Fibroblast of skin of abdomen (primary cell): ENCODE measurements at regions not wholly inside any gene's neighbourhood (a gene's known extent, or its start where the extent isn't known, plus 50 kb on each side); places are given as distances from the start of the nearest gene placed in this dataset.
A peak's percentile ranks its signal among the peaks of the same experiment; 100 is the strongest.
"Not testable (repeated sequence)": the region's sequence is repeated elsewhere in the genome, so short reads cannot be mapped to it uniquely, and the experiment has no call there.

Experiments
- DNase-seq: peaks from one replicate; pipeline ENCODE4 v3.0.0-alpha.2; 2013

DNA sequence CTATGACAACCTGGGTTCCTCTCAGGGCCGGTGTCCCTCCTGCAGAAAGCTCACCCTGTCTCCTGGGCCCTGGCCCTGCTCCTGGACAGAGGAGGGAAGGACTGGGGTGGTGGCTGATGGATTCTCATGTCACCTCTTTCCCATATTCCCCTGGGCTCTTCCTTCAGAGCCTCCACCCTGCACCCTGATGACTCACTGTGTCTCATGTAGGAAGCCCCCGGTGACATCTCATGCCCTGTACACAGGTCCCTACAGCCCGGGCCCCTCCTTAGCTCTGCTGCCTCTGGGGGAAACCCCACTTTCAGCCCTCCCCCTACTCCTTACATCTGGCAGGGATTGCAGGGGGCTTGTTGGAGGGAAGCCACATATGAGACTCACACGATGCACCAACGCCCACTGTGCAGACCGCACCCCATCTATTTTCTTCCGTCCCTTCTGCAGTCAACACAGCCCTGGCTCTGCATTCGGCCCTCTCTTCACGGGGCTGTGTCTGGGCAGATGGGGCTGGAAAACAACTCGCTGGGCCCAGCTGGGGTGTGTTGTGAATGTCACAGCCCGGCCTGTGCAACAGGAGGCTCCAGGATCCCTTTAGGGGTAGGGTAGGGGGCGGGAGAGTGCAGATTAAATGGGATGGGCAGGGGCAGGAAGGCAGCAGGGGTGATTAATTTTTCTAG, 124.6 kb upstream of the SULF2 start:
- not testable (repeated sequence) for DNase-seq

DNA sequence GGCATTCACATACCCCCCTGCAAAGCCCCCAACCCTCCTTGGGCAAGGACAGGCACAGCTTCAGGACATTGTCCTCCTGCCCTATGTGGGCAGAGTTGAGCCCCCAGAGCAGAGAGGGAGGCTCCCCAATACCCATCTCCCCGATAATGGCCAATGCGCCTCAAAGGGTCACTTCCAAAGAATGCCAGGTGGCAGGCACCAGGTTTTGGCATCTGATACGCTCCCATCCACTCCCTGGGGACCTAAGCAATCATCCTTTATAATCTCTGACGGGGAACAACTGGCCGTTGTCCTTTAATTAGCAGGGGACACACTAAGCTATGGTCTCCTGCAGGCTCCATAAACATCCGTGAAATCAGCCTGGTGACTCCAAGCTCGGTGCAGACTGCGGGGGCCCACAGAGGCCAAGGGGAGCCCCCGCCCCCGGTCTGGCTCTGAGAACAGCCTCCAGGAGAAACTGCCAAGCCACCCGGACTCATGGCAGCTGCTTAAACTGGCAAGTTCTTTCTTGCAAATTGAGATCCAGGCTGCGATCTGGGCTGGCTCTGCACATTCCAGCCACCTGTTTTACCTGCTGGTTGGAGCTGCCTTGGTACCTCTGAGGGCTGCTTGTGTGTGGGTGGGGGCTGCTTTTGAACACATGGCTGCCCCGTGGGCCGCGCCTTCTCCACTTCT, 123.2 kb upstream of the SULF2 start:
- not testable (repeated sequence) for DNase-seq

DNA sequence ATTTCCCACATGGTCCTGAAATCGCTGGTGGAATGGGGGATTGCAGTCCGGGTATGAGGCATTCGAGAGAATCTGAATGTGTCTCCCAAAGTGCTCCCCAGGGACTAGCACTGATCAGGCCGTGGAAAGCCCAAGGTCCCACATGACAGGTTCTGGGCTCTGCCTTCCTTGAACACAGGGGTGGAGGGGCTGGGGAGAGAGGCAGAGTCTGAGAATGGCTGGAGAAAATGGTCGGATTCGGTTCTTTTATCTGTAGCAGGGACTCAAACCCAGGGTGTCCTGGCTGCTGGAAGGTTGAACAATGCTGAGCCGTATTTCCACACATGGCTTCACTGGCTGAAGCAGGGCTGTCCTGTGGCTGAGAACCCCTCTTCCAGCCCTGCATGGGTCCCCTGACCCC, 122.7 kb upstream of the SULF2 start:
- DNase-seq, result not testable (repeated sequence)

DNA sequence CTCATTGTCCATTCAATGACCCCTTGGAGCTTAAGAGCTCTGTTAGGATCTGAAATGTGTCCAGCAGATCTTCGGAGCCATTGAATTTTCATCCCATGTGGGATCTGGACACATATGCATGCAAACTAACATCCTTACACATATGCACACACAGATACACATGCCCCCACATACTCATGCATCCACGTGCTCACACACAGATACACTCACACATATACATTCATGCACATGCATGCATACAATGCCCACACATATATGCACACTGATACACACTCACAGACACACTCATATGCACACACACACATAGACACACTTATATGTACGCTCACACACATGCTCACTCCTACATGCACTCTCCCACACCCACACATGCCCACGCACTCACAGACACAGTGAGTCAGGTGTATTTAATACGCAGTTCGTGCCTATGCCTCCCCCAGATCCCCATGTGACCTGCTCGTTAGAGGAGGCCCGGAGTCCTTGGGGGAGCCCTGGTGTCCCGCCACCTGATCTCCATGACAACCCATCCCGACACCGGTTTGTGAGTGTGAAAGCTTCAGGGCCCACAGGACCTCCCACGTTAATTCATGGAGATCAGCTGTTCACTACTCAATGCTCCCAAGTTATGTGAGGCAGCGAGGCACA, 121.9 kb upstream of the SULF2 start:
- DNase-seq, result no peak

DNA sequence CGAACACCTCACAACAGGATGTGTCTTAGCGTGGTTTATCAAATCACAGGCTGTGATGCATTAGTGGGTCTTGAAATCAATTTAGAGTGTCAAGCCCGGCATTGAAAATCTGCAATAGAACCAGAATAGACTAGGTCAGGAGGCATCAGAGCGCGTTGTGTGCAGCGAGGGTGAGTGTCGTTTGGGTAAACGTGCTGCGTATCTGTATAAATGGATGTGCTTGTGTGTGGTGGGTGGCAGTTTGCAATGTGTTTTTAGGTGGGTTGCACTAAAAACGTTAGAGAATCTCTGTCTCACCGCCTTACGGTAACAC, 121.0 kb upstream of the SULF2 start:
- DNase-seq, result no peak

DNA sequence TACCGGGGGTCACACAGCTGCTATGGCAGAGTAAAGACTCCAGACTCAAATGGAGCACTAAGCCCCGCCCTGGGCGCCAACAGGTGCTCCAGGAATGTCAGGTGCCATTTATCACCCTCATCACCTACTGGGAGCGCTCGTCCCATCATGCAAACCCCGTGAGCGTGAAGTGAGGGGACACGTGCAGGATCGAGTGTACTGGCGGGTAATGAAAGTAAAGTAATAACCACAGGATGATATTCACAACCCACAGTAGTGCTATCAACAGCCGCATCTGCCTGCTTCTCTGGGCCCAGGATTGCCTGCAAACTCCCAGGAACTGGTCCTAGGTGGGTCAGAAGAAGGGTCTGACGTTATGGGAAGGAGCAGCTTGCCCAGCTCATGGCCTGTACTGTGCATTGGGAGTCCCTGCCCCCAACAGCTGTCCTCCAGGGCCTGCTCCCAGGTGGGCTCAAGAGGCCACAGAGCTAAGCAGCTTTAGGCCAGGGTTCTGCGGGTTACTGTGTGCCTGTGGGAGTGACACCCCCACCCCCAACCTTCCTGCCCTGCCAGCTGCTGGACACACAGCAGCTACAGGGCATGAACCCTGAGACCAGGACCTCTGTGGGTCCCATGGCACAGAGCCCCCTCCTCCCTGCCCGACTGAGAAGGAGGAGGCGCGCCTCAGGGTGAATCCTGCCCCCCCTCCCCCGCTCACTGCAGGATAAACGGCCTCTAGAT, 120.5 kb upstream of the SULF2 start:
- DNase-seq, result no peak

DNA sequence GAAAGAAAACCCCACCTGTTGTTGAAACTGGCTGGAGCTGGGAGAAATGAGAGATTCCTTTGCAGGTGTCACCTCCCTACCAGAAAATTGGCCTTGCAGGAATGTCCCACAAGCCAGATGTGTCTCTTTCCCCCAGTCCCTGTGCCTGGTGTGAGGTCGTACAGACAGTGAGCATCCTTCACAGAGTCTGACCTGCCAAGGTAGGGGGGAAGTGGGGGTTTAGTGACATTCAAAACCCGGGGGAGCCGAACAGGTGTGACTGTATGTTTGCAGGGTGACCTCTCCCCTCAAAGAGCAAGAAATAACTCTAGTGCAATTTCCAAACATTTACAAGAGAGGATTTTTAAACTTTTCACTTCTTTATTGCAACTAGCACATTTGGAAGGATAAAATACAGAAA, 117.7 kb upstream of the SULF2 start:
- not testable (repeated sequence) for DNase-seq

DNA sequence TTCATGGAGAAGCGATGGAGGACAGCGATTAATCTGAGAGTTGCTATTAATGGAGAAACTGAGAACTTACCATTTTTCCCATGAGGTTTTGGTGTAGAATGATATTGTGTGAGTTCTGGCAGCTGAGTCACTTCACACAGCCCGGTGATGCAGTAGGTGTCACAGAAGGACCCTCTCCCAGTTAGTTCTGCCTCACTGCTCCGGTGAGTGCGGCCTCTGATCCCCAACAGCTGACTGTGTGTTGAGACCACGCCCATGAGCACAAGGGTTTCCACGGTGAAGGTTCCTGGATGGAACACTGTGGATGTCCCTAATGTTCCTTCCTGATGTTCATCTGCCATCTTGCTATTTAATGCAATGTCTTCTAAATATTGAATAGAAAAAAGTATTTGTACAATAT, 114.0 kb upstream of the SULF2 start:
- not testable (repeated sequence) for DNase-seq

DNA sequence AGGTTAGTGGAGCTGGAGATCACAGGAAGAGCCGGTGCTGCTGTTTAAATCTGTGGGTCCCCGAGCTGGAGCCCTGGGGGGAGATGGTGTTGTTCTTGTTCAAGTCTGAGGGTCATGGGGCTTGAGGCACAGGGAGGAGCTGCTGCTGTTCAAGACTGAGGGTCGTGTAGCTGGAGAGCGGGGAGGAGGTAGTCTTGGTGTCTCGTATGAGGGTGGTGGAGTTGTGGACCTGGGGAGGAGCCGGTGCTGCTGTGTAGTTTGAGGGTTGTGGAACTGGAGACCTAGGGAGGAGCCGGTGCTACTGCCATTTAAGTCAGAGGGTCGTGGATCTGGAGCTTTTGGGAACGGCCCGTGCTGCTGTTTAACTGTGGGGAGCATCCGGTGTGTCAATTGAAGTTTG, 112.2 kb upstream of the SULF2 start:
- DNase-seq, result no peak

DNA sequence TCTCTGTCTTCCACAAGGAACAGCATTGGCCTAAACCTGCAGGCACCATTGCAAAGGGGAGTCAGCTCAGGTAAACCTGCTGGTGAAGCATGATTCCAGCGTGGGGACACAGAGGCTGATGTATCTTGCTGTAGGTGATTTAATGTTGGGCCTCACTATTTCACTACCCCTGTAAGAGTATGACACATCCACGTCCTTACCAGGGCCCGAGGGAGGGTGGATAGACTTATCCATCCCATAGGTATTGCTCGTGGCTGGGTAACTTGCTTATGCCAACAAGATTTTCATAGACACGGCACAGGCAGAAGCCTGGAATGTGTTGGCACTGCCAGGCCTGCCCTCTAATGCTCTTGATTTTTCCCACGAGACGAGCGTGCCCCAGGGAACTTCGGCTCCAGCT, 107.4 kb upstream of the SULF2 start:
- DNase-seq, result not testable (repeated sequence)

DNA sequence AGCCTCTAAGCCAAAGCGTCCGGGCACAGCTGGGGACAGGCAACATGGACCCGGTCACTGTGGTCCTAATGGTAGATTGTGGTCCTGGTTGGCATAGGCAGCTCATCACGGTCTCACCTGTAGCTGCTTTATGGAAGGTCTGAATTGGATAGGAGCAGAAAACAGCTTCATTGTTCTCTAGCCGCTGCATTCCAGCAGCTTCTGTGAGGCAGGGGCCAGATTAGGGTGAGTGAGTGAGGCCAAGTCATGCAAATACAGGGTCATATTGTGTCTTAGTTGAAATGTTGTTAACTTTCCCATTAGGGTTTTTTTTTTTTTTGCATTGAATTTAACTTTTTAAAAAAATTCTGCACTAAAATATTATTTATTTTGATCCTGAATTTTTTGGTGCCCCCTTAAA, 105.4 kb upstream of the SULF2 start:
- not testable (repeated sequence) for DNase-seq

DNA sequence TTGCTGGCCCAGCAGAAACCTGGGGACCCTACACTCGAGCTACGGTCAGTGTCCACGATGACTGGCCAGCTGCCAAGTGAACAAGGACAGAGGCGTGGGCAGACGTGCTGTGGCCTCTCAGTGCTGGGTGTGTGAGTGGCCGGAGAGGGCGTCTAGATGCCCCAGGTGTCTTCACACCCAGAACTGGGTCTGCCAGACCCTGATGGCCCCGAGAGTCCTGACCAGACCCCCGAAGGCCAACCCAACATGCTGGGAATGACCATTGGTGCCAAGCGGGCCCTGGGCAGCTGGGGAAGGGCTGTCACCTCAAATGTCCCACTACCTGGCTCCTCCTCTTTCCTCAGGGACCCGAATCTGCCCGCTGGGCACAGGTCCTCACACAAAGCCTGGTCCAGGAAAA, 104.5 kb upstream of the SULF2 start:
- not testable (repeated sequence) for DNase-seq

DNA sequence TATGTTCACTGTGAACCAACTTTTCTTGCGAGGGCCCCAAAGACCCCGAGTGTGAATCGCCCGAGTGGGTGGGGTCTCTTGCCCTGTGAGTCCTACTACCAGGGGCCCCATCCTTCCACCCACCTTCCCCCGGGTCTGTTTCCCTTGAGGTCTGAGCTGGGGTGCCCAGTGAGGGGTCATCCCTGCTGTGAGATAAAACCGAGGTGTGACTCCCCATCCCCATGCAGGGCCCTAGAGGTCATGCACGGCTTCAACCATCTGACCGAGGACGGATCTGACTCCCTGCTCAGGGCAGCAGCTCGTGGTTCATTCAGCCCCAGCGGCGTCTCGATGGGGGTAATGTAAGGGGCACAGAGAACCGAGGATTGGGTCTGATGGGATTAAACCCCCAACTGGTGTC, 103.1 kb upstream of the SULF2 start:
- DNase-seq, result no peak

DNA sequence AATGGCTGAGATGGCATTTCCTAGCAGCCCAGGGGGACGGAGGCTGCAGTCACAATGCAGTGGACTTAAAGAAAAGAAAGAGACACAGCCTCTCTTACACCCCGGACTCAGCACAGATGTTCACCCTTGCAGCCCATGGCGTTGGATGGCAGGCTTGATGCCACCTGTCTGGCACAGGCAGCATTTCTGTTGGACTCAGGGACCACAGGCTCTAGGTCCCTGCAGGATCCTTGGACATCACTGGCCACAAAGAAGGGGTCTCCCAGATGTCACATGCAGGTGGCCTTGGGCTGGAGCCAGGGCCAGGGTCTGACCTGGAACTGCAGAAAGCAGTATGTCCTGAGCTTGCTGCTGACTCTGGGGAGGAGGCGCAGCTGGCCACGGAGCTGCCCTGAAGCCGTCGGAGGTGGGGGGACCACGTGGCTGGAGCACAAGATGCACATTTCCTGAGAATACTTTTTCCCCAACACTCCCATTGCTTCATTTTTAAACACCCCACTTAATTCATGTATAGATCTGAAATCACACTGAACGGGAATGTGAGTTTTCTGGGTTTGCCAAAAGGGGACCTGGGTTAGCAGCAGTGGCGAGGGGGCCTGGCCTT, 102.3 kb upstream of the SULF2 start:
- DNase-seq, result no peak

DNA sequence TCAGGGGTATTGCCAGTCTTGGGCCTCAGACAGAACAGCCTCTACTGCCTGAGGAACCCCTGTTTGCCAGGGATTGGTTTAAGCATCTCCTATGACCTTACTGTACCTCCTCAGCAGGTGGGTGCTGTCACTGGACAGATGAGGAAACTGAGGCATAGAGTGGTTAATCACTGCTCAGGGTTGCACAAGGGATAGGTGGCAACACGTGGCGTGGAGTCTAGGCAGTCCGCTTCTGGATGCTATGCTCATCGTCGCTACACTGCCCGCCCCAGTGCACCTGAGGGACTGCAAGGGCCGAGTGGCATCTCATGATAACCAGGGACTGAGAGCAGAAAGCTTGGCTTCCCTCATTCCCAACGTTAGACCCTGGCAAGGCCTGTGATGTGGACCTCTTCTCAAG, 101.8 kb upstream of the SULF2 start:
- DNase-seq, result no peak

DNA sequence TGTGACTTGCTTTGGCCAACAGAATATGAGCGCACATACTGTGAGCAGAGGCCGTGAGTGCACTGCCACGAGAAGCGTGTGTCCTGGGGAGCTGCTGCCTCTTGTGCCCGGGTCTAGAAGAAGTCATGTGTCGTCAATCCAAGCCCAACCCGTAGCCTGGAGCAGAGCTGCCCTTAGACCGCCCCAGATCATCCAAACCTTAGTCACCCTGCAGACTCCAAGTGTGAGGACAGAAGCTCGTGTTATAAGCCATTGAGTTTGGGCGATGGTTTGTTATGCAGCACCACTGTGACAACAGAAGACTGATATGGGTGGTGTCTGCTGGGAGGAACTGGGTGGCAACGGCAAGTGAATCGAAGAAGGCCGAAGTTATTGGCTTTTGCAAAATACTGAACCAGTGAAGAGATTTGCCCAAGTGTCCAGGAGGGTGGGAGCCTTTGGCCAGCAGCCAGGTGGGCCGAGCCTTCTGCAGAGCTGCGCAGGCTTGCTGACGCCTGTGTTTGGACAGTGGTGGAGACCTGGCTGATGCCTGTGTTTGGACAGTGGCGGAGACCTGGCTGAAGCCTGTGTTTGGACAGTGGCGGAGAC, 101.3 kb upstream of the SULF2 start:
- DNase-seq, result no peak

DNA sequence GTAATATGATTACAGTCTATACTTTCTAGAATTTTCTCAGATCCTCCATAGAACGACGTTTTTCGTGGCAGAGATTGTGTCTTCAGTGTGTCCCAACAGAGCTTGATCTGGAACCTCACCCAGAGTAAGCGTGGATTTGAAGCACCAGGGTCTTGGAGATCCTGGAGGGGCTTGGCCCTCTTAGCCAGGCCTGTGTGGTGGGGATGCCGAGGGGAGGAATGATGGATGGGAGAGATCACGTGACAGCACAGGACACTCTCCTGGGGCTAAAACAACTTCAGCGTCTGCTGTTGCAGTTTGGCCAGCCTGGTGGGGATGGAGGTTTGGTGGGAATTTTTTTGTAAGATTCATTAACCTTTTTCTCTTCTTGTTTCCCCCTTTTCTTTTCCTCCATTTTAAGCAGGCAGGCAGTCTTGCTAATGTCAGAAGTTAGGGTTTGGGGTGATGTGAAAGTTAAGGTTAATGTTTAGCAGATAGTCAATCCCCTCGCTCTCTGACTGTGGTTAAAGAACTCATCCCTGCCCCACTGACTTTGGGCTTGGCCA, 100.7 kb upstream of the SULF2 start:
- DNase-seq, result no peak

DNA sequence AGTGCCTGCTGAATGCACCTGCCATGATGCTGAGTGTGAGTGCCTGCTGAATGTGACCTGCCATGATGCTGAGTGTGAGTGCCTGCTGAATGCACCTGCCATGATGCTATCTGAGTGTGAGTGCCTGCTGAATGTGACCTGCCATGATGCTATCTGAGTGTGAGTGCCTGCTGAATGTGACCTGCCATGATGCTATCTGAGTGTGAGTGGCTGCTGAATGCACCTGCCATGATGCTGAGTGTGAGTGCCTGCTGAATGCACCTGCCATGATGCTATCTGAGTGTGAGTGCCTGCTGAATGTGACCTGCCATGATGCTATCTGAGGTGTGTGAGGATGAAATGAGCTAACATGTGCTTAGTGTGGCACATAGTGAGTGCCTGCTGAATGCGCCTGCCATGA, 98.7 kb upstream of the SULF2 start:
- not testable (repeated sequence) for DNase-seq

DNA sequence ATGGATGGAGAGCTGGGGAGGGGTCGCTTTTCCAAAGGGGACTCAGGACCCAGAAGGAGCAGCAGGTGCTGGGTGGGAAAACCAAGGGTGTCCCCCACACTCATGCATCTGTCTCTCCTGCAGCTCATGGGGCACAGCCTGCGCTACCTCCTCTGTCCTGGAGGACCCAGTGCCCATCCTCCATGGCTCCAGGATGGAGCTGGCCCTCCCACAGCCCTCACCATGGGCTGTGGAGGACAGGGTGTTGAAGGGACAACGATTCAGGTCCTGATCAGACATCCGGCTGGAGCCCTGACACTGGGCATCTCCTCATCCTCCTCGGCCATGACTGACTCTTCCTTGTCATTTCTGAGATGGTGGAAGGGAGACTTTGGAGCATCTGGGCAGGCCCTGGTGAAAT, 97.9 kb upstream of the SULF2 start:
- no peak for DNase-seq

DNA sequence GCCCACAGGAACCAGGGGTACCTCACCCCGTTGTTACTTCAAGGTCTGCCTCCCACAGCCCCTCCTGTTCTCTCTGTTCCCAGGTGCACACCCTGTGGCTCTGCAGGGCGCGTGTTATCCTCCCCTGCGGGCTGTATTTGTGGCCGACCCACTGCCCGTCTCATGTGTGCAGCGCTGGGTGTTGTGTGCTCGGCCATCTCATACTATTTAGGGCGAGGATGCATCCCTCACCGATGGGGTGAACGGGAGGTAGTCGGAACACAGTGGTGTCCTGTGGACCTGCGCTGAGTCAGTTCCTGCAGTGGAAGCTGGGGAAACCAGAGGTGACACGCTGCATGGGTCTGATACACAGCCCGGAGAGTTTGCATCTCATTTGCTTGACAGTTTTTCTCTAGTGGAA, 94.5 kb upstream of the SULF2 start:
- DNase-seq, result no peak

DNA sequence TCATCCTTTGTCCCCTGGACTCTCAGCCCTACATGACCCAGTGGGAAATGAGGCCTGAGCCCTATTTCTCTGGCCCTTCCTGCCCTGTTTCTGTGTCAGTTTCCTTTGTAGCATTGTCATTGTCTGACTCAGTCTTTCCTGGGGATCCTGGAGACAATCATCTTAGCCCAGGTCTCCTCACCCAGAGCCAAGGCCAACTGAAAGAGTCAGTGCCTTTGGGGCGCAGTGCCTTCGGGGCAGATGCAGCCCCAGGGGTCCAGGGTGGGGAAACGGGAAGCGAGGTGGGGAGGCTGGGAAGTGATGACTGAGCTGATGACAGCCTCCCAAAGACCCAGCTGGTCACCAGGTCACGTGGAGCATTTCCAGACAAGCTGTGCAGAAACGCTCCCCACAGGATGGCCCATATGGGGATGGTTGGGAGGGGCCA, 93.3 kb upstream of the SULF2 start:
- peak; percentile 18 for DNase-seq

DNA sequence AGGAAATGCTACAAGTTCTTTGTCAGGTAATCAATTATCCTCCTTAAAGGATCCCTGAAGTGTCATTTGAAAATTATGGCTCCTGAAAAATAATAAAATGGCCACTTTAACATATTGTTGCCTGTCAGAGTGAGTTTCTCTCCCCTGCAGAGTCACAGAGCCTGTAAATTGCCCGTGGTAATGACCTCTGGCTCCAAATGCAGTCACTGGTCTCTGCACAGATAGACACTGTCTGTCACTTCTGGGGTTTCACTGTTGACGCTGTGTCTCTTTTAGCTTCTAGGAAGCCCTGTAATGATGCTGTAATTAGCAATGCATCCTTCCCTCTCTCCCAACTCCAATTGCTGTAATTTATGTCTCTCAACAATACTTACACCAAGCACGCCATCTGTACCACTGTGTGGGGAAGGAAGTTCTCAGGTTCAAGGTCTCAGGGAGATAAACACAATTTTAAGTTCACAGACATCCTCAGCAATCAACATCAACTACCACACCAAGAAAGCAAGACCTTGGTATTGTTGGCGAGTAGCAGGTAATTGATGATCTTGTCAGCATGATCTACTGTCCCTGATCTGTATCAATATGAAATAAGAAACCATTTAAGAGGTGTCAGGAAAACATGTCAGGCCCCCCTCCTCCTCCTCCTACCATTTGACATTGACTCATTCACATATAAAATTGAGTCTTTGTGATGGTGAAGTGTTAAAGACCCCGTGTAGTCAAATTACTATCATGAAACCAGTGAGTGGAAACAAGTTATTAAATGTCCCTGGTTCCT, 91.2 kb upstream of the SULF2 start:
- no peak for DNase-seq
